ENCODE measurements at regions not wholly inside any gene's neighbourhood (a gene's known extent, or its start where the extent isn't known, plus 50 kb on each side); places are given as distances from the start of the nearest gene placed in this dataset.

DNA sequence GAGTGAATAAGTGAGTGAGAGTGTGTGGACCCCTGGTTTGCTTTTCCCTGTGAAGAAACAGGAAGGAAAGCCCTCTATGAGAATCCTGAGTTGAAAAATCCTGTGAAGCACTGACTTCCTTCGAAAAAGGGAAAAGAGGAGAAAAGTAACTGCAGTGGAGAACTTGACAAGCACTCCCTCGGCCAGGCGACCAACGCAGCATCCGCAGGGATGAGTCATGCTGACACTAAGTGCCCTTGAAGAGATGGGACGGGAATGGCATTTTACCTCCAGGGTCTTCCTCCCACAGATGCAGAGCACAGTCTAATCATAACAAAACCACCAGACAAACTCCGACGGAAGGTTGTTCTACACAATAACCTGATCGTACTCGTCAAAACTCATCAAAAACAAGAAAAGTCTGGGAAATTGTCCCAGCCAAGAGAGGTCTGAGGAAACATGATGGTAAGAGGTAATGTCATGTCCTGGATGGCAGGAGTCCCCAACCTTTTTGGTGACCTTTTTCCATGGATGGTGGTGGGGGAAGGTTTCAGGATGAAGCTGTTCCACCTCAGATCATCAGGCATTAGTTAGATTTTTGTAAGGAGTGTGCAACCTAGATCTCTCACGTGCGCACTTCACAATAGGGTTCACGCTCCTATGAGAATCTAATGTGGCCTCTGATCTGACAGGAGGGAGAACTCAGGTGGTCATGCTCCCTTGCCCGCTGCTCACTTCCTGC lies 132.2 kb upstream of the B3GAT1 start:
- H3K27me3 Mint-ChIP-seq = peaks cover 2% of the 10 kb centered on the region
- no peaks in the 10 kb centered on the region for H3K36me3 Mint-ChIP-seq (ENCODE audit: low read depth)
- no peak overlapping the region for H3K27ac Mint-ChIP-seq
- intact Hi-C loops (cut with micrococcal nuclease) = no loop called here
- no peaks in the 10 kb centered on the region for H3K4me1 Mint-ChIP-seq
- ATAC-seq (ENCODE audit: low read depth) = no peak
- ChIA-PET CTCF (no interaction called here), POLR2A (no interaction called here)
- DNase-seq = no peak
- no peaks in the 10 kb centered on the region for H3K9me3 Mint-ChIP-seq
- TF ChIP-seq, protein P1, sequence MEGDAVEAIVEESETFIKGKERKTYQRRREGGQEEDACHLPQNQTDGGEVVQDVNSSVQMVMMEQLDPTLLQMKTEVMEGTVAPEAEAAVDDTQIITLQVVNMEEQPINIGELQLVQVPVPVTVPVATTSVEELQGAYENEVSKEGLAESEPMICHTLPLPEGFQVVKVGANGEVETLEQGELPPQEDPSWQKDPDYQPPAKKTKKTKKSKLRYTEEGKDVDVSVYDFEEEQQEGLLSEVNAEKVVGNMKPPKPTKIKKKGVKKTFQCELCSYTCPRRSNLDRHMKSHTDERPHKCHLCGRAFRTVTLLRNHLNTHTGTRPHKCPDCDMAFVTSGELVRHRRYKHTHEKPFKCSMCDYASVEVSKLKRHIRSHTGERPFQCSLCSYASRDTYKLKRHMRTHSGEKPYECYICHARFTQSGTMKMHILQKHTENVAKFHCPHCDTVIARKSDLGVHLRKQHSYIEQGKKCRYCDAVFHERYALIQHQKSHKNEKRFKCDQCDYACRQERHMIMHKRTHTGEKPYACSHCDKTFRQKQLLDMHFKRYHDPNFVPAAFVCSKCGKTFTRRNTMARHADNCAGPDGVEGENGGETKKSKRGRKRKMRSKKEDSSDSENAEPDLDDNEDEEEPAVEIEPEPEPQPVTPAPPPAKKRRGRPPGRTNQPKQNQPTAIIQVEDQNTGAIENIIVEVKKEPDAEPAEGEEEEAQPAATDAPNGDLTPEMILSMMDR (IDR thresholded peaks at IDR 0.05) = no peak
- H3K4me3 Mint-ChIP-seq = no peak overlapping the region

DNA sequence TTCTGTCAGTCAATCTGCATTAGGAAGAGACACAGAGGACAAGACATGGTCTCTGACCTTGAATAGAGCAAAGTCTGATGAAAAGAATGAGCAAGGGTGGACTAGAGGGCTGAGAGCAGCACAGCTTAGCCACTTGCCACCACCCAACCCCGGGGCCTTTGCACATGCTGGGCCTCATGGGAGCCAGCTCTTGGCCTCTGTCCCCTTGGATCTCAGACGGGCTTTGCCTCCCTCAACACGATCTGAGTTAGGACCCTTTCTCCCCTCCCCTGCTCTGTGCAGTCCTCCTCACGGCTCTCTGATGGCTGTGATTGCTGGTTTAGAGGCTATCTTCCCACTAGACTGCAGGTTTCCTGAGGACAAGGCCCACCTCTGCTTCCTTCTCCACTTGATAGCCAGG lies 131.6 kb upstream of the B3GAT1 start:
- no peak for ATAC-seq (ENCODE audit: low read depth)

DNA sequence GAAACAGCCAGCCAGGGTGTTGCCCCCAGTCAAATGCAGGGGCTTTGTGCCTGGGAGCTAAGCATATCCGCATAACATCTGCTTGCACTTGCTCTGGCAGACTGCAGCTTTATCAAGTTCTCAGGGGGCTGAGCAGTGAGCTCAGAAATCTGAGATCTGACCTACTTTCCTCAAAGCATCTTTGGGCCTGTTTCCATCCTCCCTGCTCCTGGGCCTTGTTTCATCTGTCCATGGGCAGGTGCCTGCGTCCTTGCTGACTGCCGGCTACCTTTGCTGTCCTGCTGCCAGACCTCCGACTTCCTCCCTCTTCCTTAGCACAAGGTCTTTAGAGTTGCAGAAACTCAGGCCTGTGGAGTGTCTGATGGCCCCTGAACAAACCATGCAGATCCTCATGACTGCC lies 131.2 kb upstream of the B3GAT1 start:
- intact Hi-C loops (cut with micrococcal nuclease) = no loop called here
- CTCF ChIA-PET = no interaction called here

More for the DNA sequence above, 131.6 kb upstream of the B3GAT1 start:
- ChIA-PET CTCF (no interaction called here), POLR2A (no interaction called here)
- no peaks in the 10 kb centered on the region for H3K4me1 Mint-ChIP-seq
- no peak for DNase-seq
- H3K27ac Mint-ChIP-seq = no peak overlapping the region
- intact Hi-C loops (cut with micrococcal nuclease) = no loop called here
- peaks cover 3% of the 10 kb centered on the region for H3K27me3 Mint-ChIP-seq
- TF ChIP-seq, protein P1 (IDR thresholded peaks at IDR 0.05) = no peak
- no peaks in the 10 kb centered on the region for H3K9me3 Mint-ChIP-seq
- H3K4me3 Mint-ChIP-seq = no peak overlapping the region
- no peaks in the 10 kb centered on the region for H3K36me3 Mint-ChIP-seq (ENCODE audit: low read depth)

DNA sequence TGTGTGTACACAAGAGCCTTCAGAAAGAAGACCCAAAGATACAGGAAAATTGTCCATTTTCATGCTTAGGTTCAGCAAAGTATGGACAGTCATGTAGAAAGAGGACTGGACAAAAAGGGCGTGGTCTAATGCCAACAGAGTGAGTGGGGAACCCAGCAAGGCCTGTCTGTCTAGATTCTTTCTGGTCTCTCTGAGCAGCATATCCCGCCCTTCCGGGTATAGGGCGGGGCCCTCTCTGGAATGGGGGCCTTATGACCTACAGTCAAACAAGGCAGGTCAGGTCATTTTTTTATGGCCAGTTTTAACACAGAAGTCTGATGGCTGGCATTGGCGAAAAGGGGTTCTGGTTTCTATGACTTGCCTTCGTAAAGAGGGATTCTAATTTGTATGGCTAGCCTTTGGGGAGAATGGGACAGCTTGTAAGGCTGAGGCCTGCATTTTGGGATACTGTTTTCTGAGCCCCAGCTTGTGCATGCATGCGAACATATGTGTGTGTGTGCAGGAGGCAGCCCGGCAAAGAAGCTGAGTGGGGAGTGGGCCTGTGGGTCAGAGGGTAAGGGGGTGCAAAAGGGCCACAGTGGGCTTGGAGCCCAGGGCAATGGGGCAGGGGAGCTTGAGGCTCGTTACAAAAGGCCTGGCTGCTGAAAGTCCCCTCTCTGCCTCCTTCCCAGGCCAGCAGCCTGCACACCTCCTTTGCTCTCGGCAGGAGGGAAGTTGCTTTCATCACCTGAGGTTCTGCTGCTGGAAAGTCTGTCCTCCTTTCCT lies 130.5 kb upstream of the B3GAT1 start:
- H3K9me3 Mint-ChIP-seq = no peaks in the 10 kb centered on the region
- TF ChIP-seq, protein P1 (IDR thresholded peaks at IDR 0.05) = no peak
- CTCF ChIA-PET = no interaction called here
- no peak overlapping the region for H3K4me3 Mint-ChIP-seq
- H3K36me3 Mint-ChIP-seq (ENCODE audit: low read depth) = no peaks in the 10 kb centered on the region
- DNase-seq (no peak), ATAC-seq (ENCODE audit: low read depth) (no peak)
- intact Hi-C loops (cut with micrococcal nuclease) = no loop called here
- peaks cover 11% of the 10 kb centered on the region for H3K27me3 Mint-ChIP-seq
- no peak overlapping the region for H3K27ac Mint-ChIP-seq
- POLR2A ChIA-PET = no interaction called here
- no peaks in the 10 kb centered on the region for H3K4me1 Mint-ChIP-seq

More for the DNA sequence above, 131.2 kb upstream of the B3GAT1 start:
- POLR2A ChIA-PET = no interaction called here
- TF ChIP-seq, protein P1 (IDR thresholded peaks at IDR 0.05) = no peak
- Mint-ChIP-seq H3K4me1 (no peaks in the 10 kb centered on the region), H3K36me3 (ENCODE audit: low read depth) (no peaks in the 10 kb centered on the region), H3K27ac (no peak overlapping the region), H3K9me3 (no peaks in the 10 kb centered on the region), H3K27me3 (peaks cover 7% of the 10 kb centered on the region), H3K4me3 (no peak overlapping the region)
- DNase-seq (no peak), ATAC-seq (ENCODE audit: low read depth) (no peak)

DNA sequence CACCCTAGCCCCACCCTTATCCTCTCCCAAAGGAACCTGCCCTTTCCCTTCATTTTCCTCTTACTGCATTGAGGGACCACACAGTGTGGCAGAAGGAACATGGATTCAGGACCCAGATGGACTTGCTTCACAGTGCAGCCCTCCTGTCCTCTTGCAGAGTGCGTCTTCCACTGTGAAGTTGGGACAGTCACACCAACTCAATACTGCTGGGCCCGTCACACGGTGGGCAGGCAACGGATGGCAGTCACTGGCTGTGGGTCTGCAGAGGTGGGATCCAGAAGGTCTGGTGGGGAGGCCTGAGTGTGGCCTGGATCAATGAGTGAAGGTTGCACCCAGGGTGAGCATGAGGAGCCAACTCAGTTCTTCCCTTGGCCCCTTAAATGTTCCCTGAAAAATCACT lies 129.9 kb upstream of the B3GAT1 start:
- ChIA-PET POLR2A (no interaction called here), CTCF (no interaction called here)
- intact Hi-C loops (cut with micrococcal nuclease) = no loop called here
- no peak overlapping the region for H3K27ac Mint-ChIP-seq
- H3K27me3 Mint-ChIP-seq = peaks cover 14% of the 10 kb centered on the region
- H3K4me3 Mint-ChIP-seq = no peak overlapping the region
- H3K36me3 Mint-ChIP-seq (ENCODE audit: low read depth) = no peaks in the 10 kb centered on the region
- H3K9me3 Mint-ChIP-seq = no peaks in the 10 kb centered on the region
- TF ChIP-seq, protein P1 (IDR thresholded peaks at IDR 0.05) = no peak
- ATAC-seq (ENCODE audit: low read depth) (no peak), DNase-seq (no peak)
- H3K4me1 Mint-ChIP-seq = no peaks in the 10 kb centered on the region
